HepG2 (cell line): ENCODE measurements at regions not wholly inside any gene's neighbourhood (a gene's known extent, or its start where the extent isn't known, plus 50 kb on each side); places are given as distances from the start of the nearest gene placed in this dataset.

Experiments used
- CTCF ChIP-seq: sonication (generic); formaldehyde crosslinking; IDR thresholded peaks from 2 replicates; pipeline ENCODE4 v1.5.0; 2020; ENCODE audit warnings: mild to moderate bottlenecking, missing genetic modification reagents, moderate library complexity
- ZNF749 ChIP-seq: sonication (generic); formaldehyde crosslinking; IDR thresholded peaks from 2 replicates; pipeline ENCODE4 v1.8.0; 2022; ENCODE audit warnings: mild to moderate bottlenecking, missing genetic modification reagents, moderate library complexity, borderline replicate concordance

GRCh38 chr4:138689593-138689992 lies 326.0 kb upstream of the NOCT start:
- TF ChIP-seq CTCF (CRISPR knock-in tag), result no peak
- no peak for TF ChIP-seq ZNF749 (CRISPR knock-in tag)
